ENCODE measurements at regions not wholly inside any gene's neighbourhood (a gene's known extent, or its start where the extent isn't known, plus 50 kb on each side); places are given as distances from the start of the nearest gene placed in this dataset.

DNA sequence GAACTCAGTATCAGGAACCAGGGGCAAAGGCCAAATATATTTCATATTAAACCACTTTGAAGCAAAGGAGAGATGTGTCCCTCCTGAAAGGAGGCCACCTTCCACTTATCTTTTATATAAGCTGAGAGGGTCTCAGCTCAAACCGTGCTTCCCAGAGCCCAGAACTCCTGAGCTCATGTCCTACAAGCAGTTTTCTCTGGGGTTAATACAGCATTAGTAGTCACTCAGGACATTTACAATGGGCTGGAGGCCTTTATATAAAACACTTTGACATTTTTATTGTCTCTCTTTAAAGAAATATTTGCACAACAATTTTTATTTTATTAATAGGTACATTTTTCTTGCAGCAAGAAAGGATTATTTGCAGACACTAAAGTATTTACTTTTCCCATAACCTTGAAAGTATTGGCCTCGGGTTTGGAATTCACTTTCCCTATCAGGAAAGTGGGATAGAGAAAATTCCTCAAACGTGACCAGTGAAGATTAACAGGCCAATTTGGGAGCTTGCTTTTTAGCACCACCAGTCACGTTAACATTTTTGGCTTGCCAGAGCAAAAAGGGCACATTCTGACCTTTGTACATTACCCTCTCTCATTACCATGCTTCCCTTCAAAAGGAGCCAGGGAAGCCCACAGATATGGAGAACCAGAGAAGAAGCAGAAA is 464.9 kb upstream of the NRP1 start:
- TF ChIP-seq, protein P1, sequence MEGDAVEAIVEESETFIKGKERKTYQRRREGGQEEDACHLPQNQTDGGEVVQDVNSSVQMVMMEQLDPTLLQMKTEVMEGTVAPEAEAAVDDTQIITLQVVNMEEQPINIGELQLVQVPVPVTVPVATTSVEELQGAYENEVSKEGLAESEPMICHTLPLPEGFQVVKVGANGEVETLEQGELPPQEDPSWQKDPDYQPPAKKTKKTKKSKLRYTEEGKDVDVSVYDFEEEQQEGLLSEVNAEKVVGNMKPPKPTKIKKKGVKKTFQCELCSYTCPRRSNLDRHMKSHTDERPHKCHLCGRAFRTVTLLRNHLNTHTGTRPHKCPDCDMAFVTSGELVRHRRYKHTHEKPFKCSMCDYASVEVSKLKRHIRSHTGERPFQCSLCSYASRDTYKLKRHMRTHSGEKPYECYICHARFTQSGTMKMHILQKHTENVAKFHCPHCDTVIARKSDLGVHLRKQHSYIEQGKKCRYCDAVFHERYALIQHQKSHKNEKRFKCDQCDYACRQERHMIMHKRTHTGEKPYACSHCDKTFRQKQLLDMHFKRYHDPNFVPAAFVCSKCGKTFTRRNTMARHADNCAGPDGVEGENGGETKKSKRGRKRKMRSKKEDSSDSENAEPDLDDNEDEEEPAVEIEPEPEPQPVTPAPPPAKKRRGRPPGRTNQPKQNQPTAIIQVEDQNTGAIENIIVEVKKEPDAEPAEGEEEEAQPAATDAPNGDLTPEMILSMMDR (conservative IDR thresholded peaks at IDR 0.05; ENCODE audit: low read depth, low read length): no peak
- no peak for TF ChIP-seq EZH2 (IDR thresholded peaks at IDR 0.05; ENCODE audit: borderline replicate concordance, low read depth, low read length, poor library complexity, severe bottlenecking)
